Lung microvascular endothelial cell (primary cell): ENCODE measurements at regions not wholly inside any gene's neighbourhood (a gene's known extent, or its start where the extent isn't known, plus 50 kb on each side); places are given as distances from the start of the nearest gene placed in this dataset.

Experiments
- DNase-seq, 2 donors: peaks; one replicate each; pipeline versions ENCODE4 v3.0.0 to v3.0.0-alpha.2; 2010; ENCODE audit warnings: low read depth in 2 of 2

DNA sequence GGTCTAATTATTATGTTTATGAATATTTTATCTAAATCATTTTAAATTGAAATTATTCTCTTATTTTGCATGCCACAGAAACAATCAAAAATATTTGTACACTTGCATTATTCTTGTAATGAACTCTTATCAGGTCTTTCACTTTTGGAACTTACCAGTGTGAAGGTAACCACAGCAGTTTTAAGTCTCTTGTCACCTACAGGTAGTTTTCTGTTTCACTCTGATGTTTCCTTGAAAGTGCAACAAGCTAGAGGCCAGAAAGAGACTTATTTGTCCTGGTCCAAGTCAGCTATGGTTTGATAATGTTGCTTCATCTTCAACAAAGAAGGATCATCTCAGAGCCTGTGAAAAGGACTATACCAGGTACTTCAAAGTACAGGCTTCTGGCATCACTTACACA lies 133.4 kb upstream of the NBEA start:
- DNase-seq: no peak

- DNase-seq: no peak
Measured at GRCh38 chr13:34810996-34811395, 131.1 kb upstream of the NBEA start.

DNA sequence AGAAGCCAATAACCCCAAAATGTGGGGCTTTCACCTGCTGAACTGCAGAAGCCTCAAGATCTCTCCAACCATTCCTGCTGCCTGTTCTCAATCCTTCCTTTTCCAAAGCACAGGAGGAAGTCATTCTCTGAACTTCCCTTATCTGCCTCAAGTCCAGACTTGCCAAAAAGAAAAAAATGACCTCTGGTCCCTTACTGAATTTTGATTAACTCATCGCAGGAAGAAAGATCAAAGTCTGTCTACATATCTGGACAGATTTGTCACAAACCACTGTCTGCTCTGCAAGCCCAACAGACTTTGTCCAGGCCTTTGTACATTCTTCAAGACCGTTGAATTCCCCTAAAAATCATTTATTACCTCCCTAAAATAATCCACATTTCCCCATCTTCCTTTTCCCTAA lies 126.5 kb upstream of the NBEA start:
- DNase-seq: no peak

- no peak for DNase-seq
Measured at GRCh38 chr13:34816245-34816884, 125.7 kb upstream of the NBEA start.

- no peak for DNase-seq
Measured at GRCh38 chr13:34816908-34817665, 125.0 kb upstream of the NBEA start.

DNA sequence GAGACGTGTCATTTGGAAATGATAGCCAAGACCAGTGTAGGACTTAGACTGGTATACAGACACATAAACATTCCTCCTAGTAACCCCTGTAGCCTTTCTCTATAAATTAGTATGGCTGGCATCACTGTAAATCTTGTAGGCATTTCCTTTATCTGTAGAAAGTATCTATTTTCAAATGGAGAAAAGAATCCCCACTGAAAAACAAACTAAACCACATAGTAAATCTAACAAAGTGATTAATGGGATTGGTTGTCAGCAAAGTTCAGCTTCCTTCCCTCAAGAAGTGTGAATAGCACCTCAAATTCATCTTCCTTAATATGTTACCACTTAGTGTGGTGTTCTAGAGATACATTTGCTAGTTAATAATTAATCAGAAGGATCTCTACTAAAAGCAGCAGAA lies 119.4 kb upstream of the NBEA start:
- no peak for DNase-seq

DNA sequence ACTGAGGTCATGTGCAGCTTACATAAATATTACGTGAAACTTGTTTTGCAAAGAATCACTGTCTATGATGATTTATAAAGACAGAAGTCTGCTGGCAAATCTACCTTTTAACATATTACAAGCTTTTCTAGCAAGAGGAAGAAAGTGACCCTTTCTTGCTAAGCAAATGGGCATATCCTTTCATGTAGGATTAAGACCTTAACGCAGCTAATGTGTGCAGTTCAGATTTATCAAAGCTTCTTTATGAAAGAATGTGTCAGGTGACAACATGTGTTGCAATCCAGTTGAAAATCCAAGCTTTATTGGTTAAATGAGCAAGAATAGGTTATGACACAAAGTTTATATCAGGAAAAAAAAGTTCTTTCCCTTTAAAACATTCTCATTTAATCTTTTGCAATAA lies 115.6 kb upstream of the NBEA start:
- DNase-seq: no peak

- no peak for DNase-seq
Measured at GRCh38 chr13:34833562-34834182, 108.4 kb upstream of the NBEA start.

- DNase-seq: no peak
Measured at GRCh38 chr13:34842466-34842865, 99.6 kb upstream of the NBEA start.

GRCh38 chr13:34847766-34848165 lies 94.3 kb upstream of the NBEA start:
- no peak for DNase-seq

- DNase-seq: no peak
Measured at GRCh38 chr13:34849406-34849805, 92.7 kb upstream of the NBEA start.

GRCh38 chr13:34853161-34853560 lies 88.9 kb upstream of the NBEA start:
- no peak for DNase-seq

DNA sequence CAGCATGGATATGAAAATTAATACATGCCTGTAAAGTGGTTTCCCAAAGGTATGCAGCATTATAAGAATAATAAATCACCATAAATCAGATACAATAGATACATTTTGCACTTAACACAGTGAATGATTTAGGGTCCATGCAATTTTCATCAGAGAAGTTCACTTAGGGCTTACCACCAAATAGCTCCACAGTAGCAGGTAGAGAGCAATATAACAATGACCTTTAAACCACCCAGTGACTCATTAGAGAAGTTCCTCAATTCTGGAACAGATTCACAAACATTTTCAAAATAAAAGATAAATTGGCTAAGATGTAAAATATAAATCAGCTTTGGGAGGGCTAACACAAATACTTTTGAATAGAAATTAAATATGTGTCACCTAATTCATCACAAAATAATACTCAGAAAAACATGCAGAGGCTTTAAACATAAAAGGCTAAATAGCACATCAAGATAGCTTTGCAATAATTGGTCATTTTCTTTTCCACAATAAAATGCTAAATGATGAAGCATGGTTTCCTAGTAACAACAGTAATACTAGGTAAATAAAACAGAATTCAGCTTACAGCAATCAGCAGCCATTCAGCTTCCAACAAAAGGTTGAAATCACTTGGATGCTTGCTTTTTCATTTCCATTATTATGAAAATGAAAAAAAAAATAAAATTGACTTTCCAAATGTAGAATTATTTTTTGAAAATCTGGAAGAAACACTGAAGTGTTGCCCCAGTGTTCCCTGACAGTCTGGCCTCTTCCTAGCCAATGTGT lies 84.3 kb upstream of the NBEA start:
- no peak for DNase-seq

GRCh38 chr13:34862311-34862710 lies 79.8 kb upstream of the NBEA start:
- no peak for DNase-seq

DNA sequence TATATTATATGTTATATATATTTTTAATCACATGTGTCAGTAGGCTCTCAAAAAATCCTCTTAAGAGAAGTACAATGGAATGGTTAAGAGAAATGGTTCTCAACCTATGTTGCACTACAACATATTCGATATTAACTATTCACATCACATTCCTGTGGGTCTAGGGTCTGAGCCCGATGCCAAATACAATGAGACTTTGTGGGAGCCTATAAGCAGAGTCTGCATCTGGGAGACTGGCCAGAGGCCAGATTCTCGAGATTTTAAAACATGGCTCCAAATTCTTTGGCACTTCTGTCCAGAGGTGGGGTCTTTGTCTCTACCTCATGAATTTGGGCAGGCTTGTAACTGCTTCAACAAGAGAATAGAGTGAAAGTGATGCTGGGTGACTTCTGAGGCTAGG lies 79.4 kb upstream of the NBEA start:
- DNase-seq: no peak

GRCh38 chr13:34863360-34864135 lies 78.5 kb upstream of the NBEA start:
- DNase-seq: peak in 1 of 2 donors; percentile 27

DNA sequence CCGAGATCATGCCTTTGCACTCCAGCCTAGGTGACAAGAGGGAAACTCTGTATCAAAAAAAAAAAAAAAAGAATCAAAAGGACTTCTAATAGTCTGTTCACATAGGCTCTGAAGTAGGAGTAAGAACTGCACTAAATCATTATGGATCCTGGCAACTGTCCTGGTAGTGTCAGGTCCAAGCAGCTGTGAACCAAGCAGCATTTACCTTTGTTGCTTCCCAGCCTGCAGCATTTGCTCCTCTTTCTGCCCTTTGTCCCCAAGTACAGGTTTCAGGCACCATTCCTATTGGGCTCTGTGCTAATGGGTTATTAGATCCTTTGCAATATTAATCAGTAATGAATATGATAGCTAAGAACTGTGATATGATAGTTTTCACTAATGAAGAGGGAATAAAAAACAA lies 77.4 kb upstream of the NBEA start:
- DNase-seq: no peak

- DNase-seq: no peak
Measured at GRCh38 chr13:34867590-34867989, 74.5 kb upstream of the NBEA start.

DNA sequence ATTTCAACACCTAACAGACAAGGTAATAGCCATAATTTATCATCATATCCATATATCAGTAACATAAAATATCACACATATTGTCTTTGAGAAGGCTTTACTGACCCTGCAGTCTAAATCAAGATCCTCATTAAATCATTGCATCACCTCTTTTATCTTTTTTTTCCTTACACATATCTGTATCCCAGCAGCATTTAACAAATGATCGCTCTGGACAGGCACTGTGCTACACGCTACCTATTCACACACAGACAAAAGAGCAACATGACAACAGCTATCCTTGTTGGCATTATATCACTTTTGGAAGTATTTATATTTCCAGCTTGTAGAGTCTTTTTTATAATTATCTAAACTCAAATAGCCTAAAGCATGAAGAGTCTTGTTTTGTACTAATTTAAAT lies 73.3 kb upstream of the NBEA start:
- DNase-seq: no peak

DNA sequence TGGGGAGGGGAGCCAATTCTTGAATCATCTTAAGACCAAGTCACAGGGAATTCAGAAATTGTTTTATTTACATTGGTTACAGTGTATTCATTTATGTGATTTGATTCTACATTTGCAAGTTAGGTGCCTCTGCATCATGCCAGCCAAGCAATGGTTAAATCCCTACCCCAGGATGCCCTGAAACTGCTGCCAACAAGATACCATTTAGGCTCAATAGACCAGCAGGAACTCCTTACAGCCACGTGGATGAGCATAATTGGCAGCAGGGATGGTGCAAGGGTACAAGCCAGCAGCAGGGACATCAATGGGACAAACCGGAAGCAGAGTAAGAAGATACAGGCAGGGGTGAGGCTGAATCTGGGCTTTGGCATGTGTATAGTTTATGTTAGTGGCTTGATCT lies 72.4 kb upstream of the NBEA start:
- no peak for DNase-seq

- no peak for DNase-seq
Measured at GRCh38 chr13:34878329-34878728, 63.7 kb upstream of the NBEA start.
